GM19455 (cell line): ENCODE measurements at regions not wholly inside any gene's neighbourhood (a gene's known extent, or its start where the extent isn't known, plus 50 kb on each side); places are given as distances from the start of the nearest gene placed in this dataset.

Source experiments
- ATAC-seq: cut with Tn5 transposase; IDR thresholded peaks from one replicate; pipeline ENCODE4 v1.9.1; 2021; ENCODE audit not compliant: unreplicated experiment

- no peak for ATAC-seq
Observed at GRCh38 chr4:152161676-152162330, 374.1 kb downstream of the FBXW7 start.

GRCh38 chr4:152160225-152160800 lies 375.6 kb downstream of the FBXW7 start:
- ATAC-seq = no peak

GRCh38 chr4:152159773-152160172 lies 376.1 kb downstream of the FBXW7 start:
- no peak for ATAC-seq

- no peak for ATAC-seq
Observed at GRCh38 chr4:152158225-152158624, 377.7 kb downstream of the FBXW7 start.

GRCh38 chr4:152157629-152158028 lies 378.3 kb downstream of the FBXW7 start:
- no peak for ATAC-seq

- no peak for ATAC-seq
Observed at GRCh38 chr4:152156442-152156841, 379.4 kb downstream of the FBXW7 start.

GRCh38 chr4:152155070-152155469 lies 380.8 kb downstream of the FBXW7 start:
- no peak for ATAC-seq

- no peak for ATAC-seq
Observed at GRCh38 chr4:152154433-152154832, 381.5 kb downstream of the FBXW7 start.

- no peak for ATAC-seq
Observed at GRCh38 chr4:152153476-152154270, 382.2 kb downstream of the FBXW7 start.

GRCh38 chr4:152150214-152150613 lies 385.7 kb downstream of the FBXW7 start:
- no peak for ATAC-seq

- ATAC-seq = no peak
Observed at GRCh38 chr4:152149745-152150144, 386.1 kb downstream of the FBXW7 start.

- ATAC-seq = no peak
Observed at GRCh38 chr4:152148057-152148456, 387.2 kb upstream of the GATB start.

- no peak for ATAC-seq
Observed at GRCh38 chr4:152146244-152146643, 385.4 kb upstream of the GATB start.

GRCh38 chr4:152143806-152144205 lies 383.0 kb upstream of the GATB start:
- no peak for ATAC-seq

- no peak for ATAC-seq
Observed at GRCh38 chr4:152138451-152138850, 377.6 kb upstream of the GATB start.

- no peak for ATAC-seq
Observed at GRCh38 chr4:152132776-152133175, 372.0 kb upstream of the GATB start.

GRCh38 chr4:152128356-152128755 lies 367.5 kb upstream of the GATB start:
- ATAC-seq = no peak

GRCh38 chr4:152126238-152126637 lies 365.4 kb upstream of the GATB start:
- no peak for ATAC-seq

GRCh38 chr4:152118819-152119553 lies 358.2 kb upstream of the GATB start:
- ATAC-seq = no peak

GRCh38 chr4:152117933-152118507 lies 357.2 kb upstream of the GATB start:
- no peak for ATAC-seq

- ATAC-seq = no peak
Observed at GRCh38 chr4:152117520-152117919, 356.7 kb upstream of the GATB start.
